Liver (tissue), 8 donors: ENCODE measurements at regions not wholly inside any gene's neighbourhood (a gene's known extent, or its start where the extent isn't known, plus 50 kb on each side); places are given as distances from the start of the nearest gene placed in this dataset.
"Not testable (repeated sequence)": the region's sequence is repeated elsewhere in the genome, so short reads cannot be mapped to it uniquely, and the experiment has no call there.

Experiments
- DNase-seq: peaks from one replicate; pipeline ENCODE4 v3.0.0-alpha.2; 2017; ENCODE audit warnings: low spot score
- H3K27ac ChIP-seq, 2 donors: one replicate each; pipeline ENCODE4 v1.7.0; 2013; ENCODE audit warnings: inconsistent platforms in 2 of 2, low read length in 2 of 2, control low read depth in 1 of 2, low read depth in 1 of 2, mild to moderate bottlenecking in 1 of 2
- H3K27me3 ChIP-seq, 4 donors: one replicate each; pipeline versions ENCODE4 v1.6.1 to v1.7.0; 2013; ENCODE audit warnings: low read length in 3 of 4, inconsistent platforms in 1 of 4, mild to moderate bottlenecking in 1 of 4, moderate library complexity in 1 of 4; ENCODE audit not compliant: control insufficient read depth in 4 of 4, insufficient read depth in 4 of 4
- H3K36me3 ChIP-seq, 4 donors: one replicate each; pipeline versions ENCODE4 v1.6.1 to v1.7.0; 2013; ENCODE audit warnings: low read length in 3 of 4, mild to moderate bottlenecking in 3 of 4, low read depth in 1 of 4, moderate library complexity in 1 of 4; ENCODE audit not compliant: control insufficient read depth in 4 of 4, insufficient read depth in 3 of 4
- H3K4me1 ChIP-seq, 4 donors: one replicate each; pipeline versions ENCODE4 v1.6.1 to v1.7.0; 2013; ENCODE audit warnings: low read length in 3 of 4, mild to moderate bottlenecking in 3 of 4, moderate library complexity in 1 of 4; ENCODE audit not compliant: control insufficient read depth in 4 of 4, insufficient read depth in 4 of 4
- H3K4me3 ChIP-seq, 3 donors: one replicate each; pipeline versions ENCODE4 v1.6.1 to v1.7.0; 2013; ENCODE audit warnings: low read length in 3 of 3, control low read depth in 1 of 3, low read depth in 1 of 3, mild to moderate bottlenecking in 1 of 3
- H3K9ac ChIP-seq, 2 donors: one replicate each; pipeline ENCODE4 v1.7.0; 2013; ENCODE audit warnings: low read length in 2 of 2, mild to moderate bottlenecking in 2 of 2, moderate library complexity in 2 of 2, control low read depth in 1 of 2, low read depth in 1 of 2
- H3K9me3 ChIP-seq, 4 donors: one replicate each; pipeline versions ENCODE4 v1.6.1 to v1.7.0; 2013; ENCODE audit warnings: low read length in 3 of 4; ENCODE audit not compliant: control insufficient read depth in 4 of 4
- CTCF ChIP-seq: fragments of 150-350 bp; IDR thresholded peaks from 2 replicates; pipeline ENCODE4 v1.5.1; 2017; ENCODE audit warnings: improper control_type of control experiment, low read depth, low read length; ENCODE audit not compliant: missing input control
- EGR1 ChIP-seq, 2 donors: IDR thresholded peaks; 2 replicates each; pipeline ENCODE4 v1.6.1; 2016 to 2018; ENCODE audit warnings: antibody characterized with exemption in 2 of 2, low read depth in 2 of 2
- FOXA2 ChIP-seq: IDR thresholded peaks from 2 replicates; pipeline ENCODE4 v1.6.1; 2016; ENCODE audit warnings: antibody characterized with exemption
- GABPA ChIP-seq, 2 donors: IDR thresholded peaks in 1 of 2; conservative IDR thresholded peaks in 1 of 2; 2 replicates each; pipeline ENCODE4 v1.6.1; 2016; ENCODE audit warnings: antibody characterized with exemption in 2 of 2, mild to moderate bottlenecking in 1 of 2, moderate library complexity in 1 of 2
- HNF4A ChIP-seq, 2 donors: conservative IDR thresholded peaks; 2 replicates each; pipeline ENCODE4 v1.6.1; 2016; ENCODE audit warnings: antibody characterized with exemption in 2 of 2, mild to moderate bottlenecking in 2 of 2
- HNF4G ChIP-seq: IDR thresholded peaks from 2 replicates; pipeline ENCODE4 v1.6.1; 2016; ENCODE audit warnings: antibody characterized with exemption
- JUND ChIP-seq, 2 donors: IDR thresholded peaks; 2 replicates each; pipeline ENCODE4 v1.6.1; 2016; ENCODE audit warnings: antibody characterized with exemption in 2 of 2
- MAX ChIP-seq: IDR thresholded peaks from 2 replicates; pipeline ENCODE4 v1.6.1; 2016; ENCODE audit warnings: antibody characterized with exemption
- RAD21 ChIP-seq, 2 donors: IDR thresholded peaks; 2 replicates each; pipeline ENCODE4 v1.6.1; 2016; ENCODE audit warnings: antibody characterized with exemption in 2 of 2, mild to moderate bottlenecking in 2 of 2
- REST ChIP-seq: IDR thresholded peaks from 2 replicates; pipeline ENCODE4 v1.6.1; 2016; ENCODE audit warnings: antibody characterized with exemption, mild to moderate bottlenecking
- SP1 ChIP-seq: IDR thresholded peaks from 2 replicates; pipeline ENCODE4 v1.6.1; 2018; ENCODE audit warnings: antibody characterized with exemption, mild to moderate bottlenecking
- YY1 ChIP-seq: IDR thresholded peaks from 2 replicates; pipeline ENCODE4 v1.6.1; 2016; ENCODE audit warnings: antibody characterized with exemption, mild to moderate bottlenecking
- ZBTB33 ChIP-seq: IDR thresholded peaks from 2 replicates; pipeline ENCODE4 v1.6.1; 2016; ENCODE audit warnings: antibody characterized with exemption
- whole genome bisulfite sequencing: extraction: QIAGEN DNeasy Blood & Tissue Kit; methylation state at CpG from one replicate; pipeline ENCODE4 v1.1.7; 2013; 5-methylcytosine and 5-hydroxymethylcytosine counted together
- donor health status: healthy.
- donor health status: healthy.
- donor health status: healthy.
- donor health status: healthy.
- donor health status: healthy.

- Histone ChIP-seq H3K9me3 (no peaks in the 10 kb centered on the region), H3K4me1 (no peaks in the 10 kb centered on the region), H3K27me3 (no peaks in the 10 kb centered on the region), H3K36me3 (no peaks in the 10 kb centered on the region), H3K27ac (no peak overlapping the region), H3K4me3 (no peak overlapping the region), H3K9ac (no peak overlapping the region)
- no peak for TF ChIP-seq FOXA2
- DNase-seq, result no peak
- 32% methylated on average over 12 of the region's 12 CpGs for WGBS
These were observed 75.9 kb upstream of the RNU2-1 start for GRCh38 chr17:43309505-43310332.

- H3K9me3 ChIP-seq, result no peaks in the 10 kb centered on the region
- H3K4me3 ChIP-seq, result no peak overlapping the region
- H3K27me3 ChIP-seq, result no peaks in the 10 kb centered on the region
- WGBS, result 89% methylated on average over 6 of the region's 6 CpGs
- no peak overlapping the region for H3K27ac ChIP-seq
- no peak for DNase-seq
- no peak overlapping the region for H3K9ac ChIP-seq
- H3K36me3 ChIP-seq, result no peaks in the 10 kb centered on the region
- TF ChIP-seq GABPA (IDR thresholded peaks at IDR 0.05 in 1 of 2, conservative IDR thresholded peaks at IDR 0.05 in 1 of 2) (no peak), RAD21 (IDR thresholded peaks at IDR 0.05) (no peak), CTCF (no peak), JUND (IDR thresholded peaks at IDR 0.05) (no peak), EGR1 (IDR thresholded peaks at IDR 0.05; ENCODE audit: low read depth in 2 of 2) (no peak), REST (no peak), HNF4G (no peak), YY1 (no peak), SP1 (no peak), ZBTB33 (no peak), MAX (no peak), HNF4A (conservative IDR thresholded peaks at IDR 0.05) (no peak)
- no peaks in the 10 kb centered on the region for H3K4me1 ChIP-seq
These were observed 75.2 kb upstream of the RNU2-1 start for GRCh38 chr17:43308999-43309398.

DNA sequence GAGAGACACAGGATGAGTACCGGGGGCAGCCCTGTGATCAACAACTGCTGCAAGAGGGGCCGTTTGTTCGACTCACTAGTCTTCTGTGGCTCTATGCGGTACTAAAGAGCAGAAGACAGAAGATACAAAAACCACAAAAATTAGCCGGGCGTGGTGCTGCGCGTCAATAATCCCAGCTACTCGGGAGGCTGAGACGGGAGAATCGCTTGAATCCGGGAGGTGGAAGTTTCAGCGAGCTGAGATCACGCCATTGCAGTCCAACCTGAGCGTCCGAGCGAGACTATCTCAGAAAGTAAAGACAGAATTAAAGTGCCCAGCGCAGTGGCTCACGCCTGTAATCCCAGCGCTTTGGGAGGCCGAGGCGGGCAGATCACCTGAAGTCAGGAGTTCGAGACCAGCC, 71.0 kb upstream of the RNU2-1 start:
- not testable (repeated sequence) for H3K27me3 ChIP-seq, DNase-seq, H3K36me3 ChIP-seq, H3K27ac ChIP-seq, H3K9ac ChIP-seq, H3K4me3 ChIP-seq, H3K4me1 ChIP-seq, H3K9me3 ChIP-seq
- WGBS, result 98% methylated on average over 14 of the region's 23 CpGs

DNA sequence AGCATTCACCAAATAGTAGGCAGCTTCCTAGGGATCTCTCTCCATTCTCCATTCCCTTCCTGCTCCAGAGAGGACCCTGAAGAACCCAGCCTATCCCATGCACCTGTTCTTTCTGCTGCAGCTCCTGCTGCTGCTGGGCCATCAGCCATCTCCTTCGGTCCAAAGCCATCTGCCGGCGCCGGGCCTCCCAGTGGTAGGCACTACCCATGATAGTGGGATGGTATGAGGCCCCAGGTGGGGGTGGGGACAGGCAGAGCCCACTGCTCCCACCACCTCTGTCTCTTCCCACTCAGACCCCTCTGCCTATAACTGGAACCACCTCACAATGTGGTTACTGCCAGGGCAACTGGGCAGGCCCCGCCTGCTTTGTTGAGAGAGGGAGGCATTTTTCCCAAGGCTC, 69.3 kb upstream of the RNU2-1 start:
- not testable (repeated sequence) for H3K27ac ChIP-seq
- no CpG with 5 or more reads among the region's 5 CpGs for WGBS

More for the DNA sequence above, 69.3 kb upstream of the RNU2-1 start:
- DNase-seq, H3K36me3 ChIP-seq, H3K9me3 ChIP-seq, H3K4me3 ChIP-seq, H3K4me1 ChIP-seq, H3K9ac ChIP-seq, H3K27me3 ChIP-seq: not testable (repeated sequence)
